Endothelial cell of umbilical vein (primary cell): ENCODE measurements at regions not wholly inside any gene's neighbourhood (a gene's known extent, or its start where the extent isn't known, plus 50 kb on each side); places are given as distances from the start of the nearest gene placed in this dataset.

Experiments used
- BruUV-seq: library from RNA; stranded (reverse); fragments of 400-500 nt; replicated peaks from 2 replicates; lab custom pipeline; 2021; lab: Mats Ljungman, UMichigan
- CTCF ChIA-PET: fragments of 300-600, 350-600 bp; sonication (Branson Sonifier 250); formaldehyde crosslinking; loops from one replicate; lab custom pipeline; 2021; ENCODE audit warnings: antibody characterized with exemption, inconsistent platforms; lab: Charles Lee
- POLR2A ChIA-PET: fragments of 300-600, 350-600 bp; sonication (Branson Sonifier 250); formaldehyde crosslinking; loops from one replicate; lab custom pipeline; 2021; ENCODE audit warnings: antibody characterized with exemption, inconsistent platforms; lab: Charles Lee
- DNase-seq: peaks from one replicate; pipeline ENCODE4 v3.0.0-alpha.2; 2011; ENCODE audit warnings: low read depth, low spot score
- FAIRE-seq: peaks from 2 replicates; lab custom pipeline; 2011; peaks lifted over from hg19 to GRCh38; lab: Jason Lieb, UNC
- H2AFZ ChIP-seq: 2 replicates; pipeline ENCODE4 v1.6.0; 2012; ENCODE audit warnings: low read depth, low read length, control low read depth, inconsistent platforms
- H3K27ac ChIP-seq: 2 replicates; pipeline ENCODE4 v1.5.1; 2011; ENCODE audit warnings: low read depth, mild to moderate bottlenecking, control low read depth, low read length, moderate library complexity; ENCODE audit not compliant: insufficient read depth
- H3K27me3 ChIP-seq, 2 experiments: 2 replicates each; pipeline versions ENCODE4 v1.6.0 to v1.6.1; 2011; ENCODE audit warnings: low read length in 2 of 2, mixed read lengths in 1 of 2; ENCODE audit not compliant: control insufficient read depth in 2 of 2, insufficient read depth in 2 of 2
- H3K36me3 ChIP-seq, 2 experiments: 2 replicates in 1 of 2; 3 replicates in 1 of 2; pipeline ENCODE4 v1.5.1; 2011; ENCODE audit warnings: low read length in 2 of 2, mild to moderate bottlenecking in 1 of 2, moderate library complexity in 1 of 2; ENCODE audit not compliant: control insufficient read depth in 2 of 2, insufficient read depth in 2 of 2; ENCODE audit errors: extremely low read depth in 1 of 2
- H3K4me1 ChIP-seq: 3 replicates; pipeline ENCODE4 v1.5.1; 2011; ENCODE audit warnings: mild to moderate bottlenecking, low read length; ENCODE audit not compliant: control insufficient read depth, insufficient read depth; ENCODE audit errors: extremely low read depth
- H3K4me2 ChIP-seq: 2 replicates; pipeline ENCODE4 v1.6.1; 2011; ENCODE audit warnings: low read length, control low read depth, mixed read lengths; ENCODE audit not compliant: insufficient read depth
- H3K4me3 ChIP-seq, 3 experiments: fragments of 200-600 bp in 1 of 3; sonication (generic), shearing (Covaris generic) in 1 of 3; replicated peaks in 1 of 3; 2 replicates each; pipeline ENCODE4 v1.5.1; 2011 to 2016; ENCODE audit warnings: control low read depth in 3 of 3, low read length in 3 of 3, mild to moderate bottlenecking in 2 of 3, inconsistent platforms in 1 of 3, low read depth in 1 of 3, moderate library complexity in 1 of 3; ENCODE audit not compliant: insufficient read depth in 1 of 3
- H3K79me2 ChIP-seq: 2 replicates; pipeline ENCODE4 v1.6.0; 2012; ENCODE audit warnings: low read length, inconsistent platforms; ENCODE audit not compliant: control insufficient read depth, insufficient read depth
- H3K9ac ChIP-seq: replicated peaks from 2 replicates; pipeline ENCODE3; 2011; ENCODE audit warnings: low read length, control low read depth; ENCODE audit not compliant: insufficient read depth; ENCODE audit errors: extremely low read depth
- H3K9me1 ChIP-seq: replicated peaks from 3 replicates; pipeline ENCODE4 v1.6.0; 2011; ENCODE audit warnings: mild to moderate bottlenecking, low read length; ENCODE audit not compliant: control insufficient read depth, insufficient read depth; ENCODE audit errors: extremely low read depth
- H3K9me3 ChIP-seq: replicated peaks from 2 replicates; pipeline ENCODE4 v1.5.1; 2012; ENCODE audit warnings: low read length, inconsistent platforms; ENCODE audit not compliant: control insufficient read depth, insufficient read depth
- H4K20me1 ChIP-seq: replicated peaks from 2 replicates; pipeline ENCODE3; 2011; ENCODE audit warnings: mild to moderate bottlenecking, low read length; ENCODE audit not compliant: control insufficient read depth, insufficient read depth; ENCODE audit errors: extremely low read depth
- EZH2 ChIP-seq: IDR thresholded peaks from 2 replicates; pipeline ENCODE4 v1.6.1; 2012; ENCODE audit warnings: borderline replicate concordance, low read depth, mild to moderate bottlenecking, moderate library complexity, low read length, inconsistent platforms; ENCODE audit not compliant: severe bottlenecking
- FOS ChIP-seq: IDR thresholded peaks from 2 replicates; pipeline ENCODE4 v1.6.1; 2011; ENCODE audit warnings: mild to moderate bottlenecking, low read length, moderate library complexity, borderline replicate concordance; ENCODE audit not compliant: insufficient read depth
- GATA2 ChIP-seq: IDR thresholded peaks from 2 replicates; pipeline ENCODE4 v1.7.0; 2011; ENCODE audit warnings: low read depth, mild to moderate bottlenecking, moderate library complexity, mixed read lengths, low read length; ENCODE audit not compliant: insufficient read length, insufficient read depth
- JUN ChIP-seq: IDR thresholded peaks from 2 replicates; pipeline ENCODE4 v1.6.1; 2011; ENCODE audit warnings: borderline replicate concordance, low read depth; ENCODE audit not compliant: insufficient read length, insufficient read depth
- MYC ChIP-seq: IDR thresholded peaks from one replicate; pipeline ENCODE4 v1.6.1; 2011; ENCODE audit warnings: mild to moderate bottlenecking, low read depth, low read length
- POLR2A ChIP-seq: IDR thresholded peaks from 2 replicates; pipeline ENCODE4 v1.6.1; 2012; ENCODE audit warnings: low read depth, mild to moderate bottlenecking, control low read depth, low read length
- POLR2AphosphoS5 ChIP-seq: IDR thresholded peaks from 2 replicates; pipeline ENCODE4 v1.6.1; 2012; ENCODE audit warnings: low read depth, mild to moderate bottlenecking, control low read depth, low read length, moderate library complexity; ENCODE audit not compliant: insufficient read depth
- dilution Hi-C: fragments of 300-500 bp; cut with MboI; formaldehyde crosslinking; loops from one replicate; pipeline ENCODE4 v1.15.0; 2019; ENCODE audit warnings: low sequenced_read_pairs; ENCODE audit not compliant: extremely low pct_ligation_motif_present
- intact Hi-C: fragments of 100-400 bp; cut with micrococcal nuclease; formaldehyde crosslinking; loops from one replicate; pipeline ENCODE4 v1.10.0; 2022
- TF ChIP-seq, protein P1 (sequence below), 2 donors: IDR thresholded peaks; 1 replicate in 1 of 2; 2 replicates in 1 of 2; pipeline ENCODE4 v1.5.1; 2011; ENCODE audit warnings: low read length in 2 of 2, mild to moderate bottlenecking in 2 of 2, moderate library complexity in 2 of 2, control low read depth in 1 of 2, inconsistent platforms in 1 of 2, low read depth in 1 of 2; ENCODE audit not compliant: insufficient read depth in 1 of 2; ENCODE audit errors: extremely low read depth in 1 of 2
- TF ChIP-seq, protein P2 (sequence below): IDR thresholded peaks from 2 replicates; pipeline ENCODE4 v1.6.1; 2011; ENCODE audit not compliant: insufficient read depth, insufficient read length

DNA sequence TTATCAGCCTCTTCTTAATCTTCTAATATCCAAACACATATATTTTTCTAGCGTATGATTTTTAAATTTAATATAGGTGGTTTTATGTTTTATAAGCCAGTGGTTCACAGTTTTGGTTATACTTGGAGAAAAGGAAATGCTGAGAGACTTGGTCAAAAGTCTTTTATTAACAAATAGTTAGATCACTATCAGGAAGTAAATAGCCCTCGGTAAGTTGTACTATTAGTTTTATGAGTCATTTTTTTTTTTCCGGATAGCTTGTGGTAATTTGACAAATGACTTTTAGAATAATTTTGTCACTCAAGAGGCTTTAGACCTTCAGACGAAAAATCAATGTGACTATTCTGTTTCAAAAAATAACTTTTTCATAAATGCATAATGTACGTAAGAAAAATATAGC, 232.2 kb upstream of the ROBO1 start:
- H3K4me1 ChIP-seq, result peaks cover 15% of the 10 kb centered on the region
- DNase-seq (peak; percentile 56), FAIRE-seq (peak; percentile 80)
- no peak overlapping the region for H3K9ac ChIP-seq
- intact Hi-C loops (loop anchor here (5.0 kb wide), 1 partner anchor 192 kb away; no protein-coding TSS in a partner anchor), dilution Hi-C loops (no loop called here)
- H3K36me3 ChIP-seq, result no peaks in the 10 kb centered on the region
- no peak overlapping the region for H3K4me3 ChIP-seq
- H3K79me2 ChIP-seq, result no peaks in the 10 kb centered on the region
- BruUV-seq, result no TSS peak
- no peak overlapping the region for H2AFZ ChIP-seq
- CTCF ChIA-PET, result interaction anchor here (0.6 to 3.2 kb wide), 7 partner anchors 10 to 236 kb away, joined by 3 to 17 read pairs (median 3); no protein-coding TSS in a partner anchor
- peak overlapping the region; percentile 62 for H3K4me2 ChIP-seq
- no peaks in the 10 kb centered on the region for H3K9me1 ChIP-seq
- TF ChIP-seq POLR2AphosphoS5, result no peak
- TF ChIP-seq, protein P1, sequence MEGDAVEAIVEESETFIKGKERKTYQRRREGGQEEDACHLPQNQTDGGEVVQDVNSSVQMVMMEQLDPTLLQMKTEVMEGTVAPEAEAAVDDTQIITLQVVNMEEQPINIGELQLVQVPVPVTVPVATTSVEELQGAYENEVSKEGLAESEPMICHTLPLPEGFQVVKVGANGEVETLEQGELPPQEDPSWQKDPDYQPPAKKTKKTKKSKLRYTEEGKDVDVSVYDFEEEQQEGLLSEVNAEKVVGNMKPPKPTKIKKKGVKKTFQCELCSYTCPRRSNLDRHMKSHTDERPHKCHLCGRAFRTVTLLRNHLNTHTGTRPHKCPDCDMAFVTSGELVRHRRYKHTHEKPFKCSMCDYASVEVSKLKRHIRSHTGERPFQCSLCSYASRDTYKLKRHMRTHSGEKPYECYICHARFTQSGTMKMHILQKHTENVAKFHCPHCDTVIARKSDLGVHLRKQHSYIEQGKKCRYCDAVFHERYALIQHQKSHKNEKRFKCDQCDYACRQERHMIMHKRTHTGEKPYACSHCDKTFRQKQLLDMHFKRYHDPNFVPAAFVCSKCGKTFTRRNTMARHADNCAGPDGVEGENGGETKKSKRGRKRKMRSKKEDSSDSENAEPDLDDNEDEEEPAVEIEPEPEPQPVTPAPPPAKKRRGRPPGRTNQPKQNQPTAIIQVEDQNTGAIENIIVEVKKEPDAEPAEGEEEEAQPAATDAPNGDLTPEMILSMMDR (IDR thresholded peaks at IDR 0.05; ENCODE audit: extremely low read depth in 1 of 2, insufficient read depth in 1 of 2, low read depth in 1 of 2, low read length in 2 of 2), result no peak
- no peak for TF ChIP-seq EZH2
- TF ChIP-seq MYC, result no peak
- peak; percentile 44 for TF ChIP-seq JUN
- TF ChIP-seq FOS, result peak; percentile 69
- TF ChIP-seq GATA2, result peak; percentile 72
- TF ChIP-seq, protein P2, sequence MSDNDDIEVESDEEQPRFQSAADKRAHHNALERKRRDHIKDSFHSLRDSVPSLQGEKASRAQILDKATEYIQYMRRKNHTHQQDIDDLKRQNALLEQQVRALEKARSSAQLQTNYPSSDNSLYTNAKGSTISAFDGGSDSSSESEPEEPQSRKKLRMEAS, result no peak
- TF ChIP-seq POLR2A, result no peak
- H3K9me3 ChIP-seq, result no peaks in the 10 kb centered on the region
- POLR2A ChIA-PET, result no interaction called here
- no peaks in the 10 kb centered on the region for H4K20me1 ChIP-seq
- H3K27ac ChIP-seq, result no peak overlapping the region
- H3K27me3 ChIP-seq, result no peaks in the 10 kb centered on the region
